CD4-positive, alpha-beta T cell (primary cell): ENCODE measurements at regions not wholly inside any gene's neighbourhood (a gene's known extent, or its start where the extent isn't known, plus 50 kb on each side); places are given as distances from the start of the nearest gene placed in this dataset.

Source experiments
- ATAC-seq: fragments of 200-7000 bp; cut with Tn5 transposase; one replicate; pipeline ENCODE4 v1.10.0; 2022; ENCODE audit warnings: mild to moderate bottlenecking; ENCODE audit not compliant: poor library complexity
- CTCF ChIA-PET: fragments of 350-600 bp; sonication (Branson Sonifier 250); formaldehyde crosslinking; loops from one replicate; lab custom pipeline; 2021; ENCODE audit warnings: antibody characterized with exemption, inconsistent platforms; lab: Charles Lee
- POLR2A ChIA-PET: fragments of 350-600 bp; sonication (Branson Sonifier 250); formaldehyde crosslinking; loops from one replicate; lab custom pipeline; 2021; ENCODE audit warnings: antibody characterized with exemption, inconsistent platforms; lab: Charles Lee
- DNase-seq, 14 experiments: peaks; one replicate each; pipeline ENCODE4 v3.0.0-alpha.2; 2013 to 2020; ENCODE audit warnings: mixed read lengths in 2 of 14
- H3K27ac ChIP-seq, 2 donors: one replicate each; pipeline versions ENCODE4 v1.5.1 to v1.7.0; 2013; ENCODE audit warnings: low read length in 2 of 2, low read depth in 1 of 2, mild to moderate bottlenecking in 1 of 2
- H3K27me3 ChIP-seq, 2 experiments: 1 replicate in 1 of 2; 2 replicates in 1 of 2; pipeline versions ENCODE4 v1.6.1 to v1.7.0; 2013; ENCODE audit warnings: low read length in 2 of 2, control low read depth in 1 of 2, mild to moderate bottlenecking in 1 of 2, moderate library complexity in 1 of 2; ENCODE audit not compliant: insufficient read depth in 2 of 2, control insufficient read depth in 1 of 2
- H3K36me3 ChIP-seq: one replicate; pipeline ENCODE4 v1.6.1; 2013; ENCODE audit warnings: low read length, control low read depth; ENCODE audit not compliant: insufficient read depth
- H3K4me1 ChIP-seq: one replicate; pipeline ENCODE4 v1.6.1; 2013; ENCODE audit warnings: low read length, control low read depth; ENCODE audit not compliant: insufficient read depth
- H3K4me3 ChIP-seq: one replicate; pipeline ENCODE4 v1.5.1; 2013; ENCODE audit warnings: mild to moderate bottlenecking, low read length, moderate library complexity
- H3K9me3 ChIP-seq, 2 experiments: 1 replicate in 1 of 2; 2 replicates in 1 of 2; pipeline versions ENCODE4 v1.6.1 to v1.7.0; 2013; ENCODE audit warnings: low read length in 2 of 2, mild to moderate bottlenecking in 2 of 2, control low read depth in 1 of 2, moderate library complexity in 1 of 2; ENCODE audit not compliant: control insufficient read depth in 1 of 2, insufficient read depth in 1 of 2
- H3K27ac Mint-ChIP-seq: one replicate; pipeline ENCODE4 v1.8.0; 2020; ENCODE audit warnings: mixed read lengths
- H3K27me3 Mint-ChIP-seq: one replicate; pipeline ENCODE4 v1.8.0; 2021; ENCODE audit warnings: mixed read lengths
- H3K36me3 Mint-ChIP-seq: one replicate; pipeline ENCODE4 v1.8.0; 2021; ENCODE audit warnings: low read depth, mixed read lengths
- H3K4me1 Mint-ChIP-seq: one replicate; pipeline ENCODE4 v1.8.0; 2021; ENCODE audit warnings: low read depth, mixed read lengths
- H3K4me3 Mint-ChIP-seq: one replicate; pipeline ENCODE4 v1.8.0; 2020; ENCODE audit warnings: mild to moderate bottlenecking, mixed read lengths
- H3K9me3 Mint-ChIP-seq: one replicate; pipeline ENCODE4 v1.8.0; 2020; ENCODE audit warnings: mixed read lengths
- intact Hi-C, 2 experiments: fragments of 100-400 bp; cut with DNase I in 1 of 2; cut with micrococcal nuclease in 1 of 2; formaldehyde crosslinking; loops; one replicate each; pipeline versions ENCODE4 v1.15.1 to v1.9.0; 2023 to 2025; cut with DNase I, micrococcal nuclease
- TF ChIP-seq, protein P1 (sequence below): fragments of 200-600 bp; IDR thresholded peaks from one replicate; pipeline ENCODE4 v1.8.0; 2022; ENCODE audit warnings: antibody characterized with exemption, mild to moderate bottlenecking

DNA sequence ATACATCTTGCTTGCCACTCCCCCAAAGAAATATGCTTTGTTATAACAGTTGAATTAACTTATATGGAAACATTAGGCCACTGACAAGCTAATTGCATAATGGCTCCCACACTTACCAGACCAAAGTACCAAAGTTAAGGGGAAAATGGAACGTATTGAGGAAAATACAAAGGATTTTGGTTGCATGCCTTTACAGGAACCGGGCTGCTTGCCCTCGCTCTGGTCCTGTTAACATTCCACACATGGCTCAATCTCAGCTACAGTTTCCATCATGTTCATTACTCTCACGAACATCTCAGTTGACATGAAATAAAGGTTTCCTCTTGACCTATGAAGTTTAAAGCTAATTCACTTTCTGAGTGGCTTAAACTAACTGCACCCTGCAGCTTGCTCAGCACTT is 220.7 kb upstream of the RXFP2 start:
- Histone ChIP-seq H3K4me1 (no peaks in the 10 kb centered on the region), H3K27me3 (no peaks in the 10 kb centered on the region), H3K4me3 (no peak overlapping the region), H3K9me3 (no peaks in the 10 kb centered on the region), H3K27ac (no peak overlapping the region), H3K36me3 (no peaks in the 10 kb centered on the region)
- ATAC-seq (no peak), DNase-seq (no peak)
- Mint-ChIP-seq H3K36me3 (no peaks in the 10 kb centered on the region), H3K27ac (no peak overlapping the region), H3K9me3 (no peaks in the 10 kb centered on the region), H3K27me3 (no peaks in the 10 kb centered on the region), H3K4me1 (no peaks in the 10 kb centered on the region), H3K4me3 (no peak overlapping the region)
- POLR2A ChIA-PET: no interaction called here
- TF ChIP-seq, protein P1, sequence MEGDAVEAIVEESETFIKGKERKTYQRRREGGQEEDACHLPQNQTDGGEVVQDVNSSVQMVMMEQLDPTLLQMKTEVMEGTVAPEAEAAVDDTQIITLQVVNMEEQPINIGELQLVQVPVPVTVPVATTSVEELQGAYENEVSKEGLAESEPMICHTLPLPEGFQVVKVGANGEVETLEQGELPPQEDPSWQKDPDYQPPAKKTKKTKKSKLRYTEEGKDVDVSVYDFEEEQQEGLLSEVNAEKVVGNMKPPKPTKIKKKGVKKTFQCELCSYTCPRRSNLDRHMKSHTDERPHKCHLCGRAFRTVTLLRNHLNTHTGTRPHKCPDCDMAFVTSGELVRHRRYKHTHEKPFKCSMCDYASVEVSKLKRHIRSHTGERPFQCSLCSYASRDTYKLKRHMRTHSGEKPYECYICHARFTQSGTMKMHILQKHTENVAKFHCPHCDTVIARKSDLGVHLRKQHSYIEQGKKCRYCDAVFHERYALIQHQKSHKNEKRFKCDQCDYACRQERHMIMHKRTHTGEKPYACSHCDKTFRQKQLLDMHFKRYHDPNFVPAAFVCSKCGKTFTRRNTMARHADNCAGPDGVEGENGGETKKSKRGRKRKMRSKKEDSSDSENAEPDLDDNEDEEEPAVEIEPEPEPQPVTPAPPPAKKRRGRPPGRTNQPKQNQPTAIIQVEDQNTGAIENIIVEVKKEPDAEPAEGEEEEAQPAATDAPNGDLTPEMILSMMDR: no peak
- CTCF ChIA-PET: no interaction called here
- intact Hi-C loops: no loop called here

DNA sequence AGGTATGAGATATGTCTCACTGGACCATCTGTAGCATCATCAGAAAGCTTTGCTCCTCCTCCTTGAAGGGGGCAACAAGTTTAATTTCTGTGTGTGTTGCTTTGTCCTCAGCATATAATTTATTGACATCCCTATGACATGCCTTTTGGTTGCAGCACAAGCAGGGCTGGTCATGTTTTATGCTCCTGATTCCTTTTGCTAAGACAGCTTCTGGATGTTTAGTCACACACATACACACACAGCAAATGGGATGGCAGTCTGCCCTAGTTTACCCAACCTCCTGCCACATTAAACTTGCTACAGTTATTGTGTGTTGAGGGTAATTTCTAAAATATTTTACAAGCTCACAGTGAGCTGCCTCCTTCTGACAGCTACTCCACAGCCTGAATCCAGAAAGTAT is 217.9 kb upstream of the RXFP2 start:
- no peaks in the 10 kb centered on the region for H3K4me1 Mint-ChIP-seq
- H3K4me1 ChIP-seq: no peaks in the 10 kb centered on the region
- no peaks in the 10 kb centered on the region for H3K9me3 ChIP-seq
- H3K27ac ChIP-seq: no peak overlapping the region
- intact Hi-C loops: no loop called here
- ChIA-PET POLR2A (no interaction called here), CTCF (no interaction called here)
- H3K9me3 Mint-ChIP-seq: no peaks in the 10 kb centered on the region
- no peak overlapping the region for H3K4me3 ChIP-seq
- H3K36me3 ChIP-seq: no peaks in the 10 kb centered on the region
- TF ChIP-seq, protein P1: no peak
- no peak overlapping the region for H3K27ac Mint-ChIP-seq
- DNase-seq (no peak), ATAC-seq (no peak)
- no peaks in the 10 kb centered on the region for H3K27me3 Mint-ChIP-seq
- H3K4me3 Mint-ChIP-seq: no peak overlapping the region
- no peaks in the 10 kb centered on the region for H3K27me3 ChIP-seq
- no peaks in the 10 kb centered on the region for H3K36me3 Mint-ChIP-seq

DNA sequence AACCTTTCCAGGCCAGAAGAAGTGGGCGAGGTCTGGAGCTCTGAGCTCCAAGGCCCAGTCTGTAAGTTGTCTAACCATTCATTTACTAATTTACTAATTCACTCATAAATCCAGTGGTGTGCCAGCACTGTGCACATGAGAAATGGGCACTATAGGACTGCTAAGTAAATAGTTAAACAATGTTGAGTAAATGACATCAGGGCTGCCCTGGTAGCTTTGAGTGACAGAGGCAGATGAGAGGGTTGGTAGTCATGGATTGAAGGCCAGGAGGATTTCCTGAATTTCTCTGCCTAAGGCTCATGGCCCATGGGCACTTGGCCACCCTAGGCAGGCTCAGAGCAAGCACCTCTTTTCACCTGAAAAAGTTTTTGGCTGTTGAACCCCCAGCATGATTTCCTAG is 216.9 kb upstream of the RXFP2 start:
- no peak for DNase-seq
- H3K9me3 Mint-ChIP-seq: no peaks in the 10 kb centered on the region
- Histone ChIP-seq H3K9me3 (no peaks in the 10 kb centered on the region), H3K27ac (no peak overlapping the region), H3K36me3 (no peaks in the 10 kb centered on the region), H3K4me1 (no peaks in the 10 kb centered on the region), H3K4me3 (no peak overlapping the region), H3K27me3 (no peaks in the 10 kb centered on the region)
- no peak overlapping the region for H3K27ac Mint-ChIP-seq
- ChIA-PET POLR2A (no interaction called here), CTCF (no interaction called here)
- intact Hi-C loops: no loop called here
- TF ChIP-seq, protein P1: no peak
- no peaks in the 10 kb centered on the region for H3K27me3 Mint-ChIP-seq
- no peak for ATAC-seq
- no peaks in the 10 kb centered on the region for H3K4me1 Mint-ChIP-seq
- no peak overlapping the region for H3K4me3 Mint-ChIP-seq
- H3K36me3 Mint-ChIP-seq: no peaks in the 10 kb centered on the region
